Naive B cell (primary cell): ENCODE measurements at regions not wholly inside any gene's neighbourhood (a gene's known extent, or its start where the extent isn't known, plus 50 kb on each side); places are given as distances from the start of the nearest gene placed in this dataset.

ENCODE experiments used
- ATAC-seq, 2 donors: fragments of 150-1000 bp; cut with Tn5 transposase; 2 replicates each; pipeline ENCODE4 v1.10.0; 2021; ENCODE audit warnings: low read depth in 2 of 2, mild to moderate bottlenecking in 2 of 2, moderate library complexity in 2 of 2
- DNase-seq: peaks from one replicate; pipeline ENCODE4 v3.0.0; 2022
- H3K27ac Mint-ChIP-seq, 6 donors: one replicate each; pipeline ENCODE4 v1.8.0; 2020 to 2022; ENCODE audit warnings: mild to moderate bottlenecking in 6 of 6, mixed read lengths in 6 of 6, moderate library complexity in 5 of 6, inconsistent platforms in 2 of 6
- H3K27me3 Mint-ChIP-seq, 3 donors: one replicate each; pipeline ENCODE4 v1.8.0; 2021 to 2022; ENCODE audit warnings: mixed read lengths in 3 of 3, mild to moderate bottlenecking in 1 of 3
- H3K36me3 Mint-ChIP-seq, 2 donors: one replicate each; pipeline ENCODE4 v1.8.0; 2020 to 2022; ENCODE audit warnings: mixed read lengths in 2 of 2, inconsistent platforms in 1 of 2, mild to moderate bottlenecking in 1 of 2
- H3K4me1 Mint-ChIP-seq, 3 donors: one replicate each; pipeline ENCODE4 v1.8.0; 2020 to 2022; ENCODE audit warnings: mixed read lengths in 3 of 3, inconsistent platforms in 1 of 3, mild to moderate bottlenecking in 1 of 3, moderate library complexity in 1 of 3
- H3K4me3 Mint-ChIP-seq, 8 donors: one replicate each; pipeline ENCODE4 v1.8.0; 2020 to 2022; ENCODE audit warnings: mild to moderate bottlenecking in 8 of 8, mixed read lengths in 8 of 8, moderate library complexity in 8 of 8, inconsistent platforms in 2 of 8
- H3K9me3 Mint-ChIP-seq, 7 donors: one replicate each; pipeline ENCODE4 v1.8.0; 2020 to 2022; ENCODE audit warnings: mixed read lengths in 7 of 7, mild to moderate bottlenecking in 5 of 7, inconsistent platforms in 2 of 7, moderate library complexity in 1 of 7

- Mint-ChIP-seq H3K4me3 (peak overlapping the region in 3 of 8 donors; percentile 1 to 22 (median 19)), H3K9me3 (peaks cover 0 to 7% (median 3%) of the 10 kb centered on the region in 7 donors), H3K27me3 (peaks cover 45 to 73% (median 47%) of the 10 kb centered on the region in 3 donors), H3K4me1 (no peaks in the 10 kb centered on the region), H3K36me3 (peaks cover 0 to 7% of the 10 kb centered on the region in 2 donors), H3K27ac (no peak overlapping the region)
- no peak for ATAC-seq
- DNase-seq: no peak
Measured at GRCh38 chr20:60086821-60087562, 128.8 kb downstream of the CDH26 start.

GRCh38 chr20:60087563-60088105 is 129.4 kb downstream of the CDH26 start:
- Mint-ChIP-seq H3K27ac (no peak overlapping the region), H3K27me3 (peaks cover 45 to 71% (median 47%) of the 10 kb centered on the region in 3 donors), H3K4me3 (peak overlapping the region in 4 of 8 donors; percentile 16 to 51 (median 42)), H3K36me3 (peaks cover 0 to 7% of the 10 kb centered on the region in 2 donors), H3K4me1 (no peaks in the 10 kb centered on the region), H3K9me3 (peaks cover 0 to 12% (median 6%) of the 10 kb centered on the region in 7 donors)
- ATAC-seq (no peak), DNase-seq (no peak)

GRCh38 chr20:60088236-60088635 is 130.0 kb downstream of the CDH26 start:
- H3K4me3 Mint-ChIP-seq: peak overlapping the region in 1 of 8 donors; percentile 39
- no peak overlapping the region for H3K27ac Mint-ChIP-seq
- peaks cover 0 to 7% of the 10 kb centered on the region in 2 donors for H3K36me3 Mint-ChIP-seq
- ATAC-seq: no peak
- no peaks in the 10 kb centered on the region for H3K4me1 Mint-ChIP-seq
- DNase-seq: no peak
- H3K27me3 Mint-ChIP-seq: peaks cover 45 to 71% (median 47%) of the 10 kb centered on the region in 3 donors
- H3K9me3 Mint-ChIP-seq: peaks cover 0 to 15% (median 4%) of the 10 kb centered on the region in 7 donors

DNA sequence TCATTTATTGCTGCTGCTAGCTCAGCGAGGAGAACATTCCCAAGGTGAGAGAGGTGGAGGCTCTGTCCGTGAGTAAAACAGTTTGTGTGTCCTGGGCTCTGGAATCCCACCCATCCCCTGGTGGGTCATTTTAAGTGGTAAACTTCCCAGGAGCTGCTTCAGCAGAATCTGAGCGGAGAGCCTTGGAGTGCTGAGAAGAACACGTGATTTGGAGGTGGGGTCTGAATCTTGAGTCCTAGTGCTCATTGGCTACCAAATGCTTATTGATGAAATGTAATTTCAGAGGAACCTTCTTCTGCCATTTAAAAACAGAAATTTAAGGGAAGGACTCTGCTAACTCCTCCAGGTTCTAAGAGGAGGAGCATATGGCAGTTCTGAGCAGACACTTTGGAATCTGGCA is 132.4 kb downstream of the CDH26 start:
- Mint-ChIP-seq H3K4me3 (no peak overlapping the region), H3K27ac (no peak overlapping the region), H3K36me3 (peaks cover 0 to 7% of the 10 kb centered on the region in 2 donors), H3K27me3 (peaks cover 41 to 55% (median 47%) of the 10 kb centered on the region in 3 donors), H3K9me3 (peaks cover 0 to 26% (median 6%) of the 10 kb centered on the region in 7 donors), H3K4me1 (no peaks in the 10 kb centered on the region)
- DNase-seq (no peak), ATAC-seq (no peak)

- Mint-ChIP-seq H3K9me3 (peaks cover 0 to 26% (median 6%) of the 10 kb centered on the region in 7 donors), H3K4me3 (no peak overlapping the region), H3K27ac (no peak overlapping the region), H3K36me3 (peaks cover 0 to 7% of the 10 kb centered on the region in 2 donors), H3K4me1 (no peaks in the 10 kb centered on the region), H3K27me3 (peaks cover 36 to 48% (median 40%) of the 10 kb centered on the region in 3 donors)
- ATAC-seq: no peak
- DNase-seq: no peak
Measured at GRCh38 chr20:60091305-60091704, 133.1 kb downstream of the CDH26 start.

DNA sequence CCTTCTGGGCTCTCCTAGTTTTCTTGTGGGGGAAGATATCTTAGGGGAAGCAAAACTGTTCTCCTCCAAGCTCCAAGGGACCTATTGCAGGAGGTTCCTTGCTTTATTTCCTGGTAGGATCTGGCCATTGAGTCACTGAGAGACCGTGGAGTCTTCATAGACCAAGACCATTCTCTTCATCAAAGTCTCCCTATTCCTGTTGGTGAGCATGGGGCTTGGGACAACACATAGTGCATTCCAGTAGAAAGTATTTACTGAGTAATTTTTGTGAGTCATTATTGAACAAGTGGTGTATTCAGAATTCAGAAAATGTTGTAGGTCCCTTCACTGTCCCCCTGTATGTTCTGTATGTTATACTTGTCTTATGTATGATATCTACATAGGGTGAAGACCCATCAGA is 133.6 kb downstream of the CDH26 start:
- DNase-seq: no peak
- Mint-ChIP-seq H3K9me3 (peaks cover 0 to 26% (median 6%) of the 10 kb centered on the region in 7 donors), H3K36me3 (peaks cover 0 to 7% of the 10 kb centered on the region in 2 donors), H3K4me1 (no peaks in the 10 kb centered on the region), H3K27ac (no peak overlapping the region), H3K27me3 (peaks cover 31 to 43% (median 35%) of the 10 kb centered on the region in 3 donors), H3K4me3 (no peak overlapping the region)
- ATAC-seq: no peak

DNA sequence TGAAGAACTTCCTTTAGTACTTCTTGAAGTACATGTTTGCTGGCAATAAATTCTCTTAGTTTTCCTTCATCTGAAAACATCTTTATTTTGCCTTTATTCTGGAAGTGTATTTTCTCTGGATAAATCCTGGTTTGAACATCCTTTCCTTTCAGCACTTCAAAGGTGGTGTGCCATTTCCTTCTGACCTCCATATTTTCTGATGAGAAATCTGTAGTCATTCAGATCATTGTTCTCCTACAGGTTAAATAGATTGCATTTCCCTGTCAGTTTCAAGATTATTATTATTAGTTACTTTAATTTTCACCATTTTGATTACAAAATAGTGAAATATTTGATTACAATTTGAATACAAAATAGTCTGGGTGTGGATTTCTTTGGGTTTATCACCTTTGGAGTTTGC is 134.5 kb downstream of the CDH26 start:
- peaks cover 29 to 39% (median 32%) of the 10 kb centered on the region in 3 donors for H3K27me3 Mint-ChIP-seq
- H3K36me3 Mint-ChIP-seq: peaks cover 0 to 7% of the 10 kb centered on the region in 2 donors
- no peaks in the 10 kb centered on the region for H3K4me1 Mint-ChIP-seq

DNA sequence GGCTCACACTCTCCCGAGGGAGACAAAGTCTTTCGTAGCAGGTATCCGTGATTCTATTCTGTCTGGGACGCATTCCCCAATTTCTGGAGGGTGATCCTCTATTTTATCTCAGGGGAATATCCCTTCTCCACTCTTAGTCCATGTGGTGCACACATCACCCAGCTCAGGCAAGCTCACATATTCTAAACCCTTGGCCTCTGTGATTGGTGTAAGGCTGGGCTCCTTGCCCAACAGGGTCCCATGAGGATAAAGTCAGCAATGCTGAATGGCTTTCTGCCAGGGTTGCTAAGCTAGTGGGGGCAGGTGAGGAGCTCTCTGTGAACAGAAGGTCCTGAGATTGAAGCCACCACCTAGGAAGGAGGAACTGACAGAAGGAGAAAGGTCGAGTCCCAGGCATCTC is 137.2 kb downstream of the CDH26 start:
- Mint-ChIP-seq H3K4me1 (no peaks in the 10 kb centered on the region), H3K27ac (peak overlapping the region in 1 of 6 donors; percentile 2), H3K4me3 (no peak overlapping the region), H3K36me3 (no peaks in the 10 kb centered on the region), H3K9me3 (peaks cover 0 to 31% (median 10%) of the 10 kb centered on the region in 7 donors), H3K27me3 (peaks cover 9 to 14% (median 11%) of the 10 kb centered on the region in 3 donors)
- DNase-seq: no peak
- ATAC-seq: no peak

More for the DNA sequence above, 134.5 kb downstream of the CDH26 start:
- no peak for ATAC-seq
- Mint-ChIP-seq H3K4me3 (no peak overlapping the region), H3K9me3 (peaks cover 0 to 26% (median 6%) of the 10 kb centered on the region in 7 donors), H3K27ac (no peak overlapping the region)
- no peak for DNase-seq

DNA sequence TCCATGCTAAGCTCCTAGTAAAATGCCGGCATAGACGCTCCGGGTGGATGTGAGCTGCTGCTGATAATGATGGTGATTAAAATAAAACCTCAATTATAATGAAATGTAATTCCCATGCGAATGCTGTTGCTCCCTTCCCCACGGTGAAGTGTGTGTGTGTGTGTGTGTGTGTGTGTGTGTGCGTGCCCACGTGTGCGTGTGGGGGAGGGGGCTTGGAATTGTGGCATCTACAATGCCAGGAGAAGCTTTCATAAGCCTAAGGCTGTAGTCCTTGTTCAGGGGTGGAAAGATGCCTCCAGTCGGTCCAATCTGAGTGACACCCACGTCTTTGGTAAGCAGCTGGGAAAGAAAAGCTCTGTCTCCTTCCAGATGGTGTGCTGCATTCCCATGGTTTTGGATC is 137.9 kb downstream of the CDH26 start:
- Mint-ChIP-seq H3K27ac (no peak overlapping the region), H3K36me3 (no peaks in the 10 kb centered on the region), H3K4me3 (no peak overlapping the region), H3K27me3 (peaks cover 6 to 9% (median 8%) of the 10 kb centered on the region in 3 donors), H3K9me3 (peaks cover 0 to 31% (median 10%) of the 10 kb centered on the region in 7 donors), H3K4me1 (peaks cover 0 to 5% (median 0%) of the 10 kb centered on the region in 3 donors)
- ATAC-seq (no peak), DNase-seq (no peak)

DNA sequence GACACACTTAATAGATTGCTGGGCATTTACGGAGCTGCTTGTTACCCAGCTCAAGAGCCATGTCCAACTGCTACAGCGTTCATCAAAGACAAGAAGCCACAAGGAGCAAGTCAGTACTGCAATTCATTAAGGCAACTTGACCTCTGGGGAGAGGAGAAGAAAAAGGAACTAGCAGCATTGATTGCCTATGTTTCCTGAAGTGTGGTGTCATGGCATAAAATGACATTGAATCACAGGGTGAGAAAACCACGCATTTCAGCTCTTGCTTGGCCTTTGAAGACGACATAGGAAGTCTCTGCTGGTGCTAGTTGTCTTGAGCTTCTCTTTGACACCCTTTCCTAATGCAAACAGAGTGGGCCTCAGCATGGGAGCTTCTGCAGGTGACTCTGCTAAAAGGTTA is 139.1 kb downstream of the CDH26 start:
- Mint-ChIP-seq H3K9me3 (peaks cover 0 to 26% (median 8%) of the 10 kb centered on the region in 7 donors), H3K4me1 (peaks cover 0 to 7% (median 0%) of the 10 kb centered on the region in 3 donors), H3K27ac (no peak overlapping the region), H3K27me3 (peaks cover 0 to 7% (median 0%) of the 10 kb centered on the region in 3 donors), H3K4me3 (no peak overlapping the region), H3K36me3 (no peaks in the 10 kb centered on the region)
- no peak for DNase-seq
- ATAC-seq: no peak

DNA sequence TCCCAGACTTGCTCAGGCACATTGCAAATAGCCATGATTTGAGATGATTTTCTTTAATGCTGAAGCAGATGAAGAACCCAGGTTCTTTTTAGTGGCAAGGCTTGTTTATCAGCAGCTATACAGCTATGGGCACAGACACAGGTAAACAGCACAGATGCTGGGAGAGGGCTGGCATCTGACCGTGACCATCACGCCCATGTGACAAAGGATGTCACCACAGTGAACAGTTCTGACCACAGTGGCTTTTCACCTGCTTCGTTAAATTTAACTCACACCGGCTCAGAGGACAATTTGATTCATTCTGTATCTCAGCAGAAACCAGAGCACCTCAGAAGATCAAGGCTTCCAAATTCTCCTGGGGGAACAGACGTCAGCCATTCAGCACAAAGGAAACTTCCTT is 142.6 kb downstream of the CDH26 start:
- DNase-seq: no peak
- Mint-ChIP-seq H3K27ac (peak overlapping the region in 1 of 6 donors; percentile 4), H3K27me3 (no peaks in the 10 kb centered on the region)

DNA sequence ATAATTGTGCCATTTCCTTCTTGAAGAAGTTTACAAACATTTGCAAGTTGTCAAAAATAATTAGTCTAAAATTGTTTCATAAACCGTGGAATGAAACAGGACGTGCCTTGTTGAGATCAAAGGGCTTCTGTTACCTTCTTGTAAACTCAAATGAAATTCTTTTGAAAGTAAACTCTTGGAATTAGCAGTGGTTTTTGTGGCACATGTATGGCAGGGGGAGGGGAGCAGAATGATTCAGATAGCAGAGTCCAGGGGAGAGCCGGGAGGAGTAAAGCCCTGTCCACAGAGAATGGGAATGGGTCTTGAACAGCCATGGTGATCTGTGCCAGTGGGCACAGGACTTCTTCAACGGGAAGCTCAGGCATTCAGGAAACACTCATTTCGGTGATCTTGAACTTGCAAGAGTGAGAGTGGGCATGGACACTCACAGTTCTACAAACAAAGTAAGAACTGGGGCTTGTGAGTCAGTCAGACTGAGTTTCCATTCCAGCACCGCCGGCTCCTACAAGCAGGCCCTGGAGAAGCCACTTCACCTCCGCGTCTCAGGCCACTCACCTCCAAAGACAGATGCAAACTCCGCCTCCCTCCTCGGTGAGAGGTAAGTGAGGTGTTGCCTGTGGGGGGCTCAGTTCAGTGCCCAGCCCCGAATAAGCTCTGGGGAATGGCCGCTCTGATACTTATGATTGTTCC is 143.1 kb downstream of the CDH26 start:
- ATAC-seq: no peak
- Mint-ChIP-seq H3K4me3 (no peak overlapping the region), H3K4me1 (peaks cover 0 to 7% (median 0%) of the 10 kb centered on the region in 3 donors)

More for the DNA sequence above, 142.6 kb downstream of the CDH26 start:
- Mint-ChIP-seq H3K36me3 (no peaks in the 10 kb centered on the region), H3K4me3 (no peak overlapping the region), H3K4me1 (peaks cover 0 to 7% (median 0%) of the 10 kb centered on the region in 3 donors), H3K9me3 (peaks cover 0 to 7% (median 3%) of the 10 kb centered on the region in 7 donors)
- no peak for ATAC-seq

GRCh38 chr20:60101891-60102281 is 143.7 kb downstream of the CDH26 start:
- DNase-seq: no peak
- no peak overlapping the region for H3K4me3 Mint-ChIP-seq
- no peaks in the 10 kb centered on the region for H3K27me3 Mint-ChIP-seq
- no peak for ATAC-seq
- peaks cover 0 to 7% (median 3%) of the 10 kb centered on the region in 7 donors for H3K9me3 Mint-ChIP-seq
- H3K27ac Mint-ChIP-seq: peak overlapping the region in 1 of 6 donors; percentile 43
- H3K36me3 Mint-ChIP-seq: no peaks in the 10 kb centered on the region
- H3K4me1 Mint-ChIP-seq: peaks cover 0 to 7% (median 0%) of the 10 kb centered on the region in 3 donors

More for the DNA sequence above, 143.1 kb downstream of the CDH26 start:
- Mint-ChIP-seq H3K27me3 (no peaks in the 10 kb centered on the region), H3K9me3 (peaks cover 0 to 7% (median 3%) of the 10 kb centered on the region in 7 donors), H3K27ac (peak overlapping the region in 1 of 6 donors; percentile 4), H3K36me3 (no peaks in the 10 kb centered on the region)
- no peak for DNase-seq
